ENCODE measurements at regions not wholly inside any gene's neighbourhood (a gene's known extent, or its start where the extent isn't known, plus 50 kb on each side); places are given as distances from the start of the nearest gene placed in this dataset.

GRCh38 chr2:49567021-49567420, 412.7 kb upstream of the FSHR start:
- no peak for TF ChIP-seq CREB1 (IDR thresholded peaks at IDR 0.05; ENCODE audit: low read depth)
- no peak for TF ChIP-seq TAF1 (IDR thresholded peaks at IDR 0.05; ENCODE audit: low read depth)
- no peak for TF ChIP-seq NFIC (IDR thresholded peaks at IDR 0.05)
- no peak for TF ChIP-seq TCF12 (IDR thresholded peaks at IDR 0.05; ENCODE audit: low read depth)

- TF ChIP-seq CEBPB (IDR thresholded peaks at IDR 0.05) (no peak), ZBTB7A (IDR thresholded peaks at IDR 0.05; ENCODE audit: low read depth) (no peak), TCF12 (IDR thresholded peaks at IDR 0.05; ENCODE audit: low read depth) (no peak), YY1 (IDR thresholded peaks at IDR 0.05; ENCODE audit: low read depth) (no peak)
Observed at GRCh38 chr2:49553658-49554057, 399.3 kb upstream of the FSHR start.

GRCh38 chr2:49532702-49533101, 378.4 kb upstream of the FSHR start:
- no peak for TF ChIP-seq MAX (IDR thresholded peaks at IDR 0.05)
- no peak for TF ChIP-seq USF1 (IDR thresholded peaks at IDR 0.05)
- no peak for TF ChIP-seq ZBTB7A (IDR thresholded peaks at IDR 0.05; ENCODE audit: low read depth)
- no peak for TF ChIP-seq CEBPB (IDR thresholded peaks at IDR 0.05)
- no peak for TF ChIP-seq NFIC (IDR thresholded peaks at IDR 0.05)
- TF ChIP-seq TAF1 (IDR thresholded peaks at IDR 0.05; ENCODE audit: low read depth) = no peak
- TF ChIP-seq REST (IDR thresholded peaks at IDR 0.05; ENCODE audit: low read depth) = no peak
- TF ChIP-seq EP300 (IDR thresholded peaks at IDR 0.05; ENCODE audit: borderline replicate concordance) = no peak
- TF ChIP-seq RAD21 (IDR thresholded peaks at IDR 0.05; ENCODE audit: low read depth) = no peak
- TF ChIP-seq YY1 (IDR thresholded peaks at IDR 0.05; ENCODE audit: low read depth) = no peak
- no peak for TF ChIP-seq TEAD4 (IDR thresholded peaks at IDR 0.05)
- TF ChIP-seq TCF12 (IDR thresholded peaks at IDR 0.05; ENCODE audit: low read depth) = no peak
- TF ChIP-seq CREB1 (IDR thresholded peaks at IDR 0.05; ENCODE audit: low read depth) = no peak
- no peak for TF ChIP-seq FOXM1 (IDR thresholded peaks at IDR 0.05; ENCODE audit: borderline replicate concordance, low read depth)

- TF ChIP-seq MAX (IDR thresholded peaks at IDR 0.05) (no peak), CEBPB (IDR thresholded peaks at IDR 0.05) (no peak)
Observed at GRCh38 chr2:49515996-49516782, 361.9 kb upstream of the FSHR start.

- TF ChIP-seq MAX (IDR thresholded peaks at IDR 0.05) (no peak), TEAD4 (IDR thresholded peaks at IDR 0.05) (no peak), REST (IDR thresholded peaks at IDR 0.05; ENCODE audit: low read depth) (no peak), ZBTB7A (IDR thresholded peaks at IDR 0.05; ENCODE audit: low read depth) (no peak)
Observed at GRCh38 chr2:49514201-49514600, 359.9 kb upstream of the FSHR start.

GRCh38 chr2:49490710-49491109, 336.4 kb upstream of the FSHR start:
- TF ChIP-seq RAD21 (IDR thresholded peaks at IDR 0.05; ENCODE audit: low read depth) = peak; percentile 23; the same call in 1 of the 2 replicates
- no peak for TF ChIP-seq CEBPB (IDR thresholded peaks at IDR 0.05)

- TF ChIP-seq TAF1 (IDR thresholded peaks at IDR 0.05; ENCODE audit: low read depth) (no peak), CREB1 (IDR thresholded peaks at IDR 0.05; ENCODE audit: low read depth) (no peak), RAD21 (IDR thresholded peaks at IDR 0.05; ENCODE audit: low read depth) (no peak), CEBPB (IDR thresholded peaks at IDR 0.05) (no peak)
Observed at GRCh38 chr2:49487139-49487538, 332.8 kb upstream of the FSHR start.

- no peak for TF ChIP-seq EP300 (IDR thresholded peaks at IDR 0.05; ENCODE audit: borderline replicate concordance)
- TF ChIP-seq RAD21 (IDR thresholded peaks at IDR 0.05; ENCODE audit: low read depth) = no peak
Observed at GRCh38 chr2:49480520-49480919, 326.2 kb upstream of the FSHR start.
